Activated T-cell treated with anti-CD3 and anti-CD28 coated beads, Interleukin-2, amount 50 U/mL, for 72 hours (primary cell): ENCODE measurements at regions not wholly inside any gene's neighbourhood (a gene's known extent, or its start where the extent isn't known, plus 50 kb on each side); places are given as distances from the start of the nearest gene placed in this dataset.
"Not testable (repeated sequence)": the region's sequence is repeated elsewhere in the genome, so short reads cannot be mapped to it uniquely, and the experiment has no call there.

Source experiments
- ATAC-seq, 2 donors: fragments of 150-1000 bp; cut with Tn5 transposase; replicated peaks in 1 of 2; 2 replicates each; pipeline ENCODE4 v1.10.0; 2021; ENCODE audit warnings: moderate library complexity in 2 of 2, mild to moderate bottlenecking in 1 of 2
- DNase-seq, 2 donors: peaks; one replicate each; pipeline ENCODE4 v3.0.0; 2021 to 2022; ENCODE audit warnings: mixed read lengths in 1 of 2
- H3K27ac Mint-ChIP-seq: one replicate; pipeline ENCODE4 v1.8.0; 2022; ENCODE audit warnings: mild to moderate bottlenecking, moderate library complexity, mixed read lengths
- H3K27me3 Mint-ChIP-seq: one replicate; pipeline ENCODE4 v1.8.0; 2022; ENCODE audit warnings: low read depth, mixed read lengths
- H3K36me3 Mint-ChIP-seq, 2 donors: one replicate each; pipeline ENCODE4 v1.8.0; 2022; ENCODE audit warnings: mixed read lengths in 2 of 2, mild to moderate bottlenecking in 1 of 2; ENCODE audit not compliant: insufficient read depth in 2 of 2
- H3K4me1 Mint-ChIP-seq: one replicate; pipeline ENCODE4 v1.8.0; 2022; ENCODE audit warnings: low read depth, mixed read lengths
- H3K4me3 Mint-ChIP-seq, 2 donors: one replicate each; pipeline ENCODE4 v1.8.0; 2022; ENCODE audit warnings: mild to moderate bottlenecking in 2 of 2, mixed read lengths in 2 of 2, moderate library complexity in 2 of 2
- H3K9me3 Mint-ChIP-seq, 2 donors: one replicate each; pipeline ENCODE4 v1.8.0; 2022; ENCODE audit warnings: mixed read lengths in 2 of 2

GRCh38 chr5:102660111-102660510 is 95.0 kb upstream of the PAM start:
- no peak overlapping the region for H3K4me3 Mint-ChIP-seq

GRCh38 chr5:102663749-102664530 is 91.2 kb upstream of the PAM start:
- H3K27me3 Mint-ChIP-seq: peaks cover 7% of the 10 kb centered on the region
- no peaks in the 10 kb centered on the region for H3K9me3 Mint-ChIP-seq
- no peak overlapping the region for H3K27ac Mint-ChIP-seq
- no peaks in the 10 kb centered on the region for H3K4me1 Mint-ChIP-seq
- ATAC-seq (no peak), DNase-seq (no peak)
- H3K36me3 Mint-ChIP-seq: no peaks in the 10 kb centered on the region
- no peak overlapping the region for H3K4me3 Mint-ChIP-seq

More at GRCh38 chr5:102660111-102660510, 95.0 kb upstream of the PAM start:
- Mint-ChIP-seq H3K27me3 (peaks cover 6% of the 10 kb centered on the region), H3K9me3 (no peaks in the 10 kb centered on the region), H3K27ac (no peak overlapping the region), H3K4me1 (no peaks in the 10 kb centered on the region), H3K36me3 (no peaks in the 10 kb centered on the region)
- no peak for ATAC-seq
- no peak for DNase-seq

GRCh38 chr5:102664616-102665335 is 90.3 kb upstream of the PAM start:
- Mint-ChIP-seq H3K27me3 (peaks cover 7% of the 10 kb centered on the region), H3K27ac (no peak overlapping the region)
- ATAC-seq: no peak

GRCh38 chr5:102666164-102666946 is 88.8 kb upstream of the PAM start:
- Mint-ChIP-seq H3K4me3 (no peak overlapping the region), H3K9me3 (no peaks in the 10 kb centered on the region), H3K27ac (no peak overlapping the region), H3K4me1 (no peaks in the 10 kb centered on the region), H3K27me3 (peaks cover 18% of the 10 kb centered on the region), H3K36me3 (no peaks in the 10 kb centered on the region)
- no peak for ATAC-seq
- no peak for DNase-seq

More at GRCh38 chr5:102664616-102665335, 90.3 kb upstream of the PAM start:
- no peak overlapping the region for H3K4me3 Mint-ChIP-seq
- no peak for DNase-seq
- no peaks in the 10 kb centered on the region for H3K9me3 Mint-ChIP-seq
- no peaks in the 10 kb centered on the region for H3K4me1 Mint-ChIP-seq
- no peaks in the 10 kb centered on the region for H3K36me3 Mint-ChIP-seq

- Mint-ChIP-seq H3K27me3 (peaks cover 18% of the 10 kb centered on the region), H3K27ac (no peak overlapping the region), H3K4me3 (no peak overlapping the region), H3K36me3 (no peaks in the 10 kb centered on the region), H3K4me1 (no peaks in the 10 kb centered on the region), H3K9me3 (no peaks in the 10 kb centered on the region)
- no peak for DNase-seq
- no peak for ATAC-seq
These were observed 86.7 kb upstream of the PAM start for GRCh38 chr5:102668220-102668932.

GRCh38 chr5:102670224-102670836 is 84.8 kb upstream of the PAM start:
- Mint-ChIP-seq H3K9me3 (no peaks in the 10 kb centered on the region), H3K36me3 (no peaks in the 10 kb centered on the region), H3K27me3 (peaks cover 18% of the 10 kb centered on the region), H3K4me1 (no peaks in the 10 kb centered on the region), H3K27ac (no peak overlapping the region), H3K4me3 (no peak overlapping the region)
- ATAC-seq (no peak), DNase-seq (no peak)

GRCh38 chr5:102671033-102671734 is 83.9 kb upstream of the PAM start:
- not testable (repeated sequence) for H3K27ac Mint-ChIP-seq, H3K4me3 Mint-ChIP-seq, ATAC-seq, DNase-seq, H3K36me3 Mint-ChIP-seq, H3K9me3 Mint-ChIP-seq, H3K4me1 Mint-ChIP-seq
- peaks cover 18% of the 10 kb centered on the region for H3K27me3 Mint-ChIP-seq

- H3K4me1 Mint-ChIP-seq: no peaks in the 10 kb centered on the region
- H3K36me3 Mint-ChIP-seq: no peaks in the 10 kb centered on the region
- H3K9me3 Mint-ChIP-seq: no peaks in the 10 kb centered on the region
- H3K4me3 Mint-ChIP-seq: no peak overlapping the region
- H3K27me3 Mint-ChIP-seq: peaks cover 12% of the 10 kb centered on the region
- ATAC-seq (no peak), DNase-seq (no peak)
- H3K27ac Mint-ChIP-seq: no peak overlapping the region
These were observed 76.6 kb upstream of the PAM start for GRCh38 chr5:102678267-102679058.

- no peaks in the 10 kb centered on the region for H3K4me1 Mint-ChIP-seq
- H3K4me3 Mint-ChIP-seq: no peak overlapping the region
- DNase-seq (peak; percentile 65 to 66), ATAC-seq (peak; percentile 69 to 72)
- H3K27ac Mint-ChIP-seq: no peak overlapping the region
- H3K27me3 Mint-ChIP-seq: peaks cover 16% of the 10 kb centered on the region
- no peaks in the 10 kb centered on the region for H3K9me3 Mint-ChIP-seq
- no peaks in the 10 kb centered on the region for H3K36me3 Mint-ChIP-seq
These were observed 73.6 kb upstream of the PAM start for GRCh38 chr5:102681403-102681983.

- no peak for DNase-seq
- Mint-ChIP-seq H3K9me3 (no peaks in the 10 kb centered on the region), H3K4me3 (no peak overlapping the region), H3K27ac (no peak overlapping the region), H3K36me3 (no peaks in the 10 kb centered on the region), H3K4me1 (no peaks in the 10 kb centered on the region), H3K27me3 (peaks cover 21% of the 10 kb centered on the region)
- no peak for ATAC-seq
These were observed 72.9 kb upstream of the PAM start for GRCh38 chr5:102682101-102682647.

- not testable (repeated sequence) for H3K27ac Mint-ChIP-seq, ATAC-seq, H3K27me3 Mint-ChIP-seq, H3K4me3 Mint-ChIP-seq, H3K36me3 Mint-ChIP-seq, DNase-seq, H3K4me1 Mint-ChIP-seq, H3K9me3 Mint-ChIP-seq
These were observed 67.0 kb upstream of the PAM start for GRCh38 chr5:102688076-102688475.
